ENCODE measurements at regions not wholly inside any gene's neighbourhood (a gene's known extent, or its start where the extent isn't known, plus 50 kb on each side); places are given as distances from the start of the nearest gene placed in this dataset.

DNA sequence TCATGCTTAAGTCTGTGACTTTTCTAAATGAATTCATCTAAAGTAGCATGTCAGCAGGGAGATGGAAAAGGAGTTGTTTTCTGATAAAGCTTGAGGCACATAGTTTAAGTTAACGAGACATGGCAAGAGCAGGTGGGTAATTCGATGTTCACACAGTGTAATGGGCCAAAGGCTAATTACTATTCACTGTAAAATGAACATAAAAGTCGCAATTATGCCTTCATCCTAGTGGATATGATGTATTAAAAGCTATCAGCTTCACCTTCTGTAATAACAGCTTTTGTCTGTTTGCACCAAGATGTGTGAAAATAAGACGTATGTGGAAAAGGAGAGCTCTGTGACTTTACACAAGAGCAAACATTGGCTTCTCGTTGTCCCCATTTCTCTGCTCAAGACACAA, 94.2 kb upstream of the CDH20 start:
- DNase-seq (ENCODE audit: low read depth in 2 of 3, low spot score in 1 of 3): no peak

DNA sequence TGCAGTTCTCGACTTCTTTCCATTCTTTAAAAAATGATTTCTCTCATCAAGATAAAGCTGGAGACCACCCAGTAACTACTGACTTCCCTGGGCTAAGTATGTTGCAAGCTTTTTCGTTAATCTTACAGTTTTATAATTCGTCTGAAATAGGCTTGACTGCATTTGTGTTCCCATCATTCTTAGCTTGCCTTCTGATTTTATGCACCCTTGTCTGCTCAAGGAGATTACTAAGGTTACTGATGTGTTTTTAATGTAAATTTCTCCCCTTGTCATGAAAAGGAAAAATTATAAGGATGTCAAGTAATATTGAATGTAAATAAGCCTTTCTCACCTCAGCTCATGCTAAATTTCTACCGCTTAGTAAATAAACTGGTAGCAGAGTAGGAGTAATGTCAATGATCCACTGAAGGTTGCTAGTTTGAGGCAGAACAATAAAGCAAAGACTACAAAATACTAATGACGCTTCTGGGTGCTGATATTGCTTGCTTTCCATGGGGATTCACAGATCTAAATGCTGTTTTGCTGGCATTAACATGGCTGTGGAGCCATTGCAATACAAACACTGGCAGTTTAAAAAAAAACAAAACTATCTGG, 91.9 kb upstream of the CDH20 start:
- no peak for DNase-seq (ENCODE audit: low read depth in 2 of 3, low spot score in 1 of 3)

GRCh38 chr18:61244632-61245031, 88.6 kb upstream of the CDH20 start:
- DNase-seq (ENCODE audit: low read depth in 2 of 3, low spot score in 1 of 3): no peak

GRCh38 chr18:61245276-61245675, 88.0 kb upstream of the CDH20 start:
- no peak for DNase-seq (ENCODE audit: low read depth in 2 of 3, low spot score in 1 of 3)

DNA sequence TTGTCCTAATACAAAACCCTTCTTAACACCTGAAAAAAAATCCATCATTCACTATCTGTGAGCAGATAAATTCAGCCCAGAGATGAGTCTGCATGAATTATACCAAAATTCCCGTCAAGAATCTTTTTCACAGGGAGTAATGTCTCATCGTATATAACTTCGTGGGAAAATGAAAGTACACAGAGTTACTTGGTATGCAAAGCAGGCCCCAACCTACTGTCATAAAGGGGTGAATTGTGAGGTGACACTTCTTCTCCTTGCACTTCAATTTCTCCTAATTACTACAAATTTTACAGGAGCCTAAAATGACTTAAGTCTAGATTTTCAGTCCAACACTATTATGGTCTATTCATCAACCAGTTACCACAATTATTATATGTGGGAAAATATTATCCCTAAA, 84.6 kb upstream of the CDH20 start:
- no peak for DNase-seq (ENCODE audit: low read depth in 2 of 3, low spot score in 1 of 3)

- DNase-seq (ENCODE audit: low read depth in 2 of 3, low spot score in 1 of 3): no peak
These were observed 76.9 kb upstream of the CDH20 start for GRCh38 chr18:61256291-61256690.

- DNase-seq (ENCODE audit: low read depth in 2 of 3, low spot score in 1 of 3): no peak
These were observed 71.4 kb upstream of the CDH20 start for GRCh38 chr18:61261870-61262269.

- no peak for DNase-seq (ENCODE audit: low read depth in 2 of 3, low spot score in 1 of 3)
These were observed 60.4 kb upstream of the CDH20 start for GRCh38 chr18:61272793-61273192.

- no peak for DNase-seq (ENCODE audit: low read depth in 2 of 3, low spot score in 1 of 3)
These were observed 59.7 kb upstream of the CDH20 start for GRCh38 chr18:61273533-61273932.

- DNase-seq (ENCODE audit: low read depth in 2 of 3, low spot score in 1 of 3): no peak
These were observed 58.7 kb upstream of the CDH20 start for GRCh38 chr18:61274416-61274960.

DNA sequence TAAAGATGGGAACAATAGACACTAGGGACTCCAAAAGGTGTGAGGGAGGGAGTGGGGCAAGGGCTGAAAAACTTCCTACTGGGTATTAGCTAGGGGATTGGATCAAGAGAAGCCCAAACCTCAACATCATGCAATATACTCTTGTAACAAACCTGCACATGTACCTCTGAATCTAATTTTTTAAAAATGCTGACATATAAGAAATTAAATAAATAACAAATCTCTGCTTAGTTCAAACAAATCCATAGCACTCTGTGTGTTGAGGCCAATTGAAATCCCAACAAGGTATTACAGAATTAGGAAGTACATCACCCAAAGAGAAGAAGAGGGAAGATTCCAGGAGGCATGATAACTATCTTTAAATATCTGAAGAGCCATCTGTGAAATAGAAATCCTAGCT, 55.4 kb upstream of the CDH20 start:
- no peak for DNase-seq (ENCODE audit: low read depth in 2 of 3, low spot score in 1 of 3)

DNA sequence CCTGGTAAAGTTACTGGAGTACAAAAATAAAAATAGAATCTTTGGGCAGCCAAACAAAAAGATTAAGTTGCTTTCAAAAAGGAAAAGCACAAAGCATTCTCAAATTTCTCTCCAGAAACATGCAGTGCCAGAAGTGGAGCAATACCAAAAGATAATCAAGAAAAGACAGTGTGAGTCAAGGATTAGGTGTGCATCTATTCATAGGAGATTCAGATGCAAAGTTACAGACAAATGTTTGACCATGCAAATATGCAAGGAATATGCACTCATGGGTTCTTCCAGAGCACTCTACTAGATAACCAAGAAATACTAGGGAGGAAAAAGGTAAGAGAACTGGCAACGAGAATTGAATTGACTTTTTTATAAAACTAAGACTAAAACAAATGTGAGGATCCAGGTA, 51.8 kb upstream of the CDH20 start:
- DNase-seq (ENCODE audit: low read depth in 2 of 3, low spot score in 1 of 3): no peak

- no peak for DNase-seq (ENCODE audit: low read depth in 2 of 3, low spot score in 1 of 3)
These were observed 50.3 kb upstream of the CDH20 start for GRCh38 chr18:61282926-61283325.

Measured in stimulated activated CD4-positive, alpha-beta T cell treated with anti-CD3 and anti-CD28 coated beads, Interleukin-12 subunit alpha, Interleukin-12 subunit beta, amount 100 ng/mL, for 48 hours (primary cell).